Activated T-cell treated with anti-CD3 and anti-CD28 coated beads, Interleukin-2, amount 50 U/mL, for 4 hours (primary cell): ENCODE measurements at regions not wholly inside any gene's neighbourhood (a gene's known extent, or its start where the extent isn't known, plus 50 kb on each side); places are given as distances from the start of the nearest gene placed in this dataset.

ENCODE experiments used
- ATAC-seq, 2 donors: fragments of 200-7000 bp; cut with Tn5 transposase; one replicate each; pipeline ENCODE4 v1.10.0; 2021
- DNase-seq: peaks from one replicate; pipeline ENCODE4 v3.0.0-alpha.2; 2020
- H3K27me3 Mint-ChIP-seq: one replicate; pipeline ENCODE4 v1.8.0; 2021; ENCODE audit warnings: low read depth, mixed read lengths
- H3K36me3 Mint-ChIP-seq: one replicate; pipeline ENCODE4 v1.8.0; 2022; ENCODE audit warnings: mixed read lengths; ENCODE audit not compliant: insufficient read depth
- H3K4me1 Mint-ChIP-seq: one replicate; pipeline ENCODE4 v1.8.0; 2021; ENCODE audit warnings: low read depth, mixed read lengths
- H3K4me3 Mint-ChIP-seq: one replicate; pipeline ENCODE4 v1.8.0; 2021; ENCODE audit warnings: mild to moderate bottlenecking, moderate library complexity, mixed read lengths
- H3K9me3 Mint-ChIP-seq: one replicate; pipeline ENCODE4 v1.8.0; 2021; ENCODE audit warnings: mixed read lengths

DNA sequence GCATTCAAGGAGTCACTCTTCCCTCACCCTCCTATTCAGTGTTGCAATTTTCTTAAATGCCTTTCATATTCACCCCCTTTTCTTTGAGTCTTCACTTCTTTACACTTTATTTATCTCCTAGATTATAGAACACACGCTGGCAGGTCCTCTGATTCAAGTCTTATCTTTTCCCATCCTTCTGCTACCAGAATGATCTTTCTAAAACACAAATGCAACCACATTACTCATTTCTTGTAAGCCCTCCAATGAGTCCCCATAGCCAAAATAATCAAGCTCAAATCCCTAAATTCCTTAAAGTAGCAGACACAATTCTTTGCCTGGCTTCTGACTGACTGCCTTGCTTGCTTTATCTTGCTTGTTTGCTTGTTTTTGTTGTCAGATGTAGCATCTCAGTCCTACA is 920.0 kb downstream of the TFAP2A start:
- Mint-ChIP-seq H3K27me3 (no peaks in the 10 kb centered on the region), H3K9me3 (peaks cover 6% of the 10 kb centered on the region), H3K36me3 (no peaks in the 10 kb centered on the region), H3K4me3 (no peak overlapping the region), H3K4me1 (no peaks in the 10 kb centered on the region)
- ATAC-seq, result no peak
- no peak for DNase-seq

DNA sequence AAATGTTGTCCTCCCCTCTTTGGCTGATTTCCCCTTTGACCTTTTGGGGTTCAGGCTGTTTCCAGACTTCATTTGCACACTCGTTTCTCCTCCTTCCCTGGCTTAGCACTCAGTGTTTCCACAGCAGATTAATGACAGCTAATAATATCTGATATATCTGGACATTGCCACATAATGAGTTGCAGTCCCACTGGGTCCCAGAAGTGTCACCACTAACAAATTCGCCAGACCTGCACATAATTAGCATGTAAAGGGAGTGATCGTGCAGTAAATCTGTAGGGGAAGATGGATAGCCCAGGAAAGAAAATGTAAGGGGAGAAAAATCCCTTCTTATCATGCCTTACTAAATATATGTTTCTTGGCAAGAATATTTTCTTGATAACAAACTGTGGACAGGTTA is 922.1 kb downstream of the TFAP2A start:
- DNase-seq (no peak), ATAC-seq (no peak)
- Mint-ChIP-seq H3K36me3 (no peaks in the 10 kb centered on the region), H3K4me3 (no peak overlapping the region), H3K9me3 (peaks cover 11% of the 10 kb centered on the region), H3K27me3 (no peaks in the 10 kb centered on the region), H3K4me1 (no peaks in the 10 kb centered on the region)

DNA sequence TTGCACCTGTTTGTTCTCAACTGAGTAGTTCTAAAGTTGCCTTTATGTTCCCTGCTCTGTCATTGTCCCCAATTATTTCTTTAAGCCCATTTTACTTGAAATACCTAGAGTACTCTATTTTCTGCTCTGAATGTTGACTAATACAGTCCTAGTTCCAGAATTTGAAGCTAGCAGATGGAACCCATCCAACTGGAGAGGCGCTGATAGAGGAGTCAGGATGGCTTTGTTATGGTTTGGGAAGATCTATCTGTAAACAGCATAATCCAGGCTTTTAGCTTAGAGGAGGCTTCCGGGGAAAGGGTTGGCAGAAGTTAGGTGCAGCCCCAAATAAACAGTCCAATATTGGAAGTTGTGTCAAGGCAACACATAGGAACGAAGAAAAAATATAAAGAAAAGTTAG is 927.7 kb downstream of the TFAP2A start:
- Mint-ChIP-seq H3K9me3 (peaks cover 6% of the 10 kb centered on the region), H3K36me3 (no peaks in the 10 kb centered on the region), H3K27me3 (no peaks in the 10 kb centered on the region), H3K4me3 (no peak overlapping the region), H3K4me1 (no peaks in the 10 kb centered on the region)
- ATAC-seq, result no peak
- no peak for DNase-seq

DNA sequence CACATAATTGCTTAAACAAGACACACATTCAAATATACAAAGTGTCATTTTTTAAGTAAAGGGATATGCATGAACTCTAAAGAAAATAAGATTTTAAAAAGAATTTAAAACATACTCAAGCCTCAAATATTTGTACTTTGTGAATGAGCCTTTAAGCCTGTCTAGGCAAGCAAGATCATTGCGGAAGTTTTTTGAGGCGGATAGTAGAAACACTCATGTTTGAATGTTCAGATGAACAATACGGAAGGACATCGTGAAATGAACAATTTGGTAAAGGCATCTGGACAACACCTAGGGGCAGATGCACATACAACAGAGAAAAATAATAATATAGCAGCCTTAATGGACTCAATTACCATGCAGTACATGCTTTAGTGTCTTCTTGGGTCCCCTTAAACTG is 928.9 kb downstream of the TFAP2A start:
- DNase-seq, result no peak
- Mint-ChIP-seq H3K4me3 (no peak overlapping the region), H3K9me3 (peaks cover 9% of the 10 kb centered on the region), H3K4me1 (no peaks in the 10 kb centered on the region), H3K27me3 (no peaks in the 10 kb centered on the region), H3K36me3 (no peaks in the 10 kb centered on the region)
- ATAC-seq, result no peak

DNA sequence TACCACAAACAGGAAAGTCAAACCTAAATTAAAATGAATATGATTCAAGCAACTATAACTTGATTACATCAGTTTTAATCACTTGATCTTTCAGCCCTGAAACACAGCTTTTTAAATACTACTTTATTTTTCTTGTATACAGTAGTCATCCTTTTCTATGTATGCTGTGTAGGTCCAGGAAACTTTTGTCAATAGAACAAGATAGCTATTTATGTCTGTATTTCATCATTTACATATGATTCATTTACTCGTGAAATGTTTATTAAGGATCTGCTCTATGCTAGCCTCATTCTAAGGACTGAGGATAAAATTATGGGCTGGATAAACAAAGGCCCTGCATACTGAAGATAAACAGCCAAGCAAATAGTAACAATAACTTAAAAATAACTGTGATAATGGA is 930.2 kb downstream of the TFAP2A start:
- H3K9me3 Mint-ChIP-seq, result peaks cover 12% of the 10 kb centered on the region
- no peak for ATAC-seq

DNA sequence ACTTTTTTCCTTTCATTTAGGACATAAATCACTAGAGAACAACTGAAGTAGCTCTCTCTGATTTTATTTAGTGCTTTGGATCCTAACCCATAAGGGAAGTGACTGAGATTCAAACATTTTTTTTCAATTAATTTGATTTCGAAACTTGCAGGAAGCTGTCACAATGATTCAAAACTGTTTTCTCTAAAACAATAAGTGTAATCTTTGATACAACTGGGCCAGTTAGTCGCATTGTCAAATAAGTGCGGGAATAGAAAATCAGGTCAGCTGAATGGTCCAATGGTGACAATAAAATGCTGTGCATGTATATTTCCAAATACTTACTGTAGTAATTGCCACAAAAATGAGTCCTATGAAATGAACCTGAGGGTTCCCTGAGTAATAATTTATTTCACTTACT is 930.8 kb downstream of the TFAP2A start:
- ATAC-seq (no peak), DNase-seq (no peak)
- Mint-ChIP-seq H3K9me3 (peaks cover 14% of the 10 kb centered on the region), H3K4me3 (no peak overlapping the region), H3K4me1 (no peaks in the 10 kb centered on the region), H3K27me3 (no peaks in the 10 kb centered on the region), H3K36me3 (no peaks in the 10 kb centered on the region)

More for the DNA sequence above, 930.2 kb downstream of the TFAP2A start:
- H3K27me3 Mint-ChIP-seq, result no peaks in the 10 kb centered on the region
- H3K36me3 Mint-ChIP-seq, result no peaks in the 10 kb centered on the region
- no peaks in the 10 kb centered on the region for H3K4me1 Mint-ChIP-seq
- no peak for DNase-seq
- no peak overlapping the region for H3K4me3 Mint-ChIP-seq

DNA sequence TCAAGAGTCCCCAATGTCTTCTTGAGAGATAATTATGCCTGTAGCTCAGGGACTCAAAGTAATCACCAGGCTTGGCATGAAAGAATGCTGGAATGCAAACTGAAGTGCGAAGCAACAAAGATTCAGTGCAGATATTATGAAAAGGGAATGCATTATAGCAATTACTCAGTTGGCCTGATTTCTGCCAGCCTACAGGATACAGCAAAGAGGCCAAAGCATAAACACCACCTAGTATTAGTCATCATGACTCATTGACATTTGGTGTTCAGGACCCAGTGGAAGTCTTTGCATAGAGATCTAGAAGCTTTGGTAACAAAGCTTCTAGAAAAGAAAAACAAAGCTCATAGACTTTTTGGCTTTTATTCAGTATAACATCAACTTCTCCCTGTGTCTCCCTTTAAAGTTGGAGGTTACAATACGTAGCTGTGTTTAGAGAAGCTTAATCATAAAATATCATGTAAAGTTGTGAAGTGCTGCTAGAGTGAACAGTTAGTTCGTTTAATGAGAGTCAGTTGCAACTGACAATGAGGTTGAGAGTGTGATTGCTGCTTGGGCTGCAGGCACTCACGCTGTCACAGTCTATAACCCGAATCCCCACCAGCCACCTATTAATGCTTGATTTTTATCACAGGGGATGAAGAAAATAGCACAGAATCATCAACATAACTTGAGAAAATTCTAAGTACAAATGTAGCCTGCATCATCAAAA is 932.7 kb downstream of the TFAP2A start:
- Mint-ChIP-seq H3K4me3 (no peak overlapping the region), H3K9me3 (peaks cover 14% of the 10 kb centered on the region), H3K36me3 (no peaks in the 10 kb centered on the region), H3K27me3 (no peaks in the 10 kb centered on the region), H3K4me1 (no peaks in the 10 kb centered on the region)
- DNase-seq (no peak), ATAC-seq (no peak)

DNA sequence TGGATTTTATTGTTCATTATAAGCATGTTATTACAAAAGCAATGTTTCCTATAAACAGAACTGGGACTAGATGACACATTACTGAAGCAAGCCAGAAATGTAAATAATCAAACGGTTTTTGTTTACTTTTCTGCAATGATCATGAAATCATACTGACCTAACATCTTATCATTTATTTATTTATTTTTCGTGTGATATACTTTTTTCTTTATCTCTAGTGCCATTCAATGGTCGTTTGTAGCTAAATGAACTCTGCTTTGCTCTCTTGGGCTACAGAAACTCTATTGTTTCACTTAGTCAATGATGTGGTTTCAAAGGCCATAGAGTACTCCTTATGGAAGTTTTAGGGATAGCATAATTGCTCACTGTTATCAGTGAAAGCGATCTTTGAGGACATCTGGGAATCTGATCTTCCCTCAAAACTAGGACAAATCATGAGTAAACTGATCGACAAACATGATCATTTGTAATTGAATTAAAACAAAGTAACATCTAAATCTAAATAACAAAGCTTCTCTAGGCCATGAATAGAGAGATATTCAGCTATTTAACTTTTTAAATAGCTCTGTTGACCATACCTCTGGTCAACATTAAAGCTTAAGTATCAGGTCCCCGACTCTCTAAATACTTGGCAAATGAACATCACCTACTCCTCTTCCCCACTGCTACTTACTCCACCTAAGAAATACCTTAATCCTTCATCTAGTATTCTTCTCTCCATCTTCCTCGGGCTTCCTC is 933.4 kb downstream of the TFAP2A start:
- H3K9me3 Mint-ChIP-seq, result peaks cover 14% of the 10 kb centered on the region
- no peaks in the 10 kb centered on the region for H3K4me1 Mint-ChIP-seq
- H3K4me3 Mint-ChIP-seq, result no peak overlapping the region
- DNase-seq (no peak), ATAC-seq (no peak)
- H3K27me3 Mint-ChIP-seq, result no peaks in the 10 kb centered on the region
- no peaks in the 10 kb centered on the region for H3K36me3 Mint-ChIP-seq

DNA sequence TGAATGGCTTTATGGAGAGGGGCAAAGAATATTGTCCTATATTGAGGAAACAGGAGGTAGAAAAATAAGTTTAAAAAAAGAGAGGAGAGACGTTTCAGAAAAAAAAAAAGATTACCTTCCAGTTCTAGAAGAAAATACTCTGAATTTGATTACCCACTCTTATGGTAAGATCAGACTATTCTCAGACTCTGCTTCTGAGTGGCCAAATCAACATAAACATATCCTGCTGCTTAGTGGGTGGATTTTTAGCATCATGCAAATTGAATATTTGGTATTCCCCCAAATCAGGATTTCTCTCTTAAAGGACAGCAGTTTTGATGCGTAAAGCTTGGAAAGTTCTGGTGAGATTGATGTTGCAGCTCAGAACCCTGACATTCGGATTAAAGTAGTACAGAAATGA is 946.6 kb downstream of the TFAP2A start:
- no peak overlapping the region for H3K4me3 Mint-ChIP-seq
- peaks cover 11% of the 10 kb centered on the region for H3K9me3 Mint-ChIP-seq
- no peaks in the 10 kb centered on the region for H3K4me1 Mint-ChIP-seq
- no peaks in the 10 kb centered on the region for H3K27me3 Mint-ChIP-seq
- no peak for DNase-seq
- no peaks in the 10 kb centered on the region for H3K36me3 Mint-ChIP-seq
- no peak for ATAC-seq

DNA sequence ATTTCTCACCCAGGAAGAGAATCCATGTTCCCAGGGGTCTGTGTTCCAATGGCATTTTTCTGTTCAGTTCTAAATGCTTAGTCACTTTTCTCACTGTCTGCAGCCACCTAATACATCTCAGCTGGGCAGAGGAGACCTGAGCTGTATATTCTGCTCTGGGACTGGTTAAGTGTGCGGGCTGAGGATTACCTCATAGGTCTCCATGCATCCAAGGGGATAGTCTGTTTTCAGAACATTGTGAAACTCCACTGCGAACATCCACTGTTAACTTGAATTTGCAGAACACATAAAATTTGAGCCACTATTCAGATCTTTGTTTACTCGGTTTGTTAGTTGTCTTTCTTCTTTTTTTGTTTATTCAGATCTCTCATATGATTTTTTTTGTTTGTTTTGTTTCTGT is 947.1 kb downstream of the TFAP2A start:
- no peaks in the 10 kb centered on the region for H3K4me1 Mint-ChIP-seq
- H3K4me3 Mint-ChIP-seq, result no peak overlapping the region
- peaks cover 11% of the 10 kb centered on the region for H3K9me3 Mint-ChIP-seq
- H3K27me3 Mint-ChIP-seq, result no peaks in the 10 kb centered on the region
- no peak for ATAC-seq
- no peaks in the 10 kb centered on the region for H3K36me3 Mint-ChIP-seq
- DNase-seq, result no peak

DNA sequence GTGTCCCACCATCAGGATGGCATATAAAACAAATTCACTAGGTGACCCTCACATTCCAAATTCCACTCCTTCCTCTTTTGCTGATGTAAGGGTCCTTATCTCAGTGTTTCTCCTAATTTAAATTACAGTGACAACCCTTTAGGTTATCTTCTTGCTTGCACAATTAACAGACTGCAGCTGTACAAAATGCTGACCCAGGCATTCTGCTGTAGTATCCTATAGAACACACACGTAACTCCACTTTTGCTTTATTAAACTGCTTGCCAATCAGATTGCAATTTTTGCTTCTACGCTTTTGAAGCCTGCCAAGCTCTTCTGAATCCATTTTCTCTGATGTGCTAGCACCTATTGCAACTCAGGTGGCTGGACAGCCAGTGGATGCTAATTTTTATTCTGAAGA is 950.3 kb downstream of the TFAP2A start:
- no peaks in the 10 kb centered on the region for H3K4me1 Mint-ChIP-seq

DNA sequence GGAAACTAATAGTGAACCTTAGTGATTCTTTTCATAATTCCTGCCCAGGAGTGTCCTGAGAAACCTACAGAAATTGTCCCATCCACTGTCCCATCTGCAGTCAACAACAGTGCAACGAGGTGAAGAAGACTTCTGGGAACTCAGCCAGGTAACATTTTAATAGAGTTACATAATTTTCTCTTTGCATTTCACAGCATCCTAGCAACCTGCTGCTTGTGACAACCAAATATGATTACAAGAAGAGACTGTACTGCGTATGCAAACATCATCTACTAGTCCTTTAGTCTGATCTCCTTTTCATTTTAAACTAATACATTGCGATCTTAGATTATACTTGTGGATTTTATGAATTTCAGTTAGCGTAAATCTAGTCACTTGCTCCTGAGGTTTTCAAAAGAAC is 951.6 kb downstream of the TFAP2A start:
- no peaks in the 10 kb centered on the region for H3K36me3 Mint-ChIP-seq
- no peaks in the 10 kb centered on the region for H3K27me3 Mint-ChIP-seq
- H3K4me3 Mint-ChIP-seq, result no peak overlapping the region
- ATAC-seq (no peak), DNase-seq (no peak)
- peaks cover 8% of the 10 kb centered on the region for H3K9me3 Mint-ChIP-seq
- H3K4me1 Mint-ChIP-seq, result no peaks in the 10 kb centered on the region

More for the DNA sequence above, 950.3 kb downstream of the TFAP2A start:
- no peak overlapping the region for H3K4me3 Mint-ChIP-seq
- H3K36me3 Mint-ChIP-seq, result no peaks in the 10 kb centered on the region
- no peaks in the 10 kb centered on the region for H3K27me3 Mint-ChIP-seq
- no peak for ATAC-seq
- peaks cover 8% of the 10 kb centered on the region for H3K9me3 Mint-ChIP-seq
- no peak for DNase-seq

DNA sequence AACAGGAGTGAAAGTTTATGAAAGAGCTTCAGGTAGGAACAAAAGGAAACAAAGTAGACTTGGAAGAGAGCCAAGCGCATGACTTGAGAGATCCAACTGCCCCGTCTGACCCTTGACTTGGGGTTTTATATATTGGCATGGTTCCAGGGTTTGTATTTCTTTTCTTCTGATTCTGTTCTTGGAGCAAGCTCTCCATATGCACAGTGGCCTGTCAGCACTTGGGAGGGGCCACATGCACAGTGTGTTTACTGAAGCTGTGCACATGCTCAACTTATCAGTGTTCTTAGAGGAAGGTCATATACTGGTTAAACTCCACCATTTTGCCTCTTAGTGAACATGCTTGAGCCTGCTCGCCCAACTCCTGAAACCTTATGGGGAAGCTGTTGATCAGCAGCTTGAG is 953.7 kb downstream of the TFAP2A start:
- Mint-ChIP-seq H3K27me3 (no peaks in the 10 kb centered on the region), H3K9me3 (peaks cover 8% of the 10 kb centered on the region), H3K36me3 (no peaks in the 10 kb centered on the region)

DNA sequence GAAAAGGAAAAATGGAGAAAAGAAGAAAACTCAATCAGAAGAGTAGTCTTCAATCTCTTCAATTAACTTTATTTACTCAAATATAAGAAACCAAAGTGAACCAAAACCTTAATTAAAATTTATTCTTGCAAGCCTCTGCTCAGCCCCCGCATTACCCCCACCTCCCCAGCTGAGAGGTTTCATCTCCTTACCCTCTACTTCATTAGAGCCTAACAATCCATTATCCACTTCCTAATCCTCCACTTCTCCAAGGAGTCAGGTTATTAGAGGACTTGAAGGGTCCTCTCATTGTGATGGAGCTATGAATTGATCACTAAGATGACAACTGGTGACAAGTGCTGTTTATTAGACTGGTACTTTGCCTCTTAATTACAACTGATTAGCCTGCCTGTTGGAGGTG is 956.5 kb downstream of the TFAP2A start:
- Mint-ChIP-seq H3K9me3 (peaks cover 4% of the 10 kb centered on the region), H3K27me3 (no peaks in the 10 kb centered on the region), H3K4me1 (no peaks in the 10 kb centered on the region), H3K4me3 (no peak overlapping the region), H3K36me3 (no peaks in the 10 kb centered on the region)
- no peak for ATAC-seq
- no peak for DNase-seq

More for the DNA sequence above, 953.7 kb downstream of the TFAP2A start:
- Mint-ChIP-seq H3K4me3 (no peak overlapping the region), H3K4me1 (no peaks in the 10 kb centered on the region)
- ATAC-seq (no peak), DNase-seq (no peak)
